BLaER1 (cell line): ENCODE measurements at regions not wholly inside any gene's neighbourhood (a gene's known extent, or its start where the extent isn't known, plus 50 kb on each side); places are given as distances from the start of the nearest gene placed in this dataset.

ENCODE experiments used
- H3K27ac ChIP-seq: shearing (Covaris generic); formaldehyde crosslinking; 2 replicates; pipeline ENCODE4 v1.8.1; 2022
- H3K27me3 ChIP-seq: shearing (Covaris generic); formaldehyde crosslinking; 2 replicates; pipeline ENCODE4 v1.8.1; 2022
- H3K36me3 ChIP-seq: shearing (Covaris generic); formaldehyde crosslinking; 2 replicates; pipeline ENCODE4 v1.8.1; 2022
- H3K4me1 ChIP-seq: shearing (Covaris generic); formaldehyde crosslinking; 2 replicates; pipeline ENCODE4 v1.8.1; 2022
- H3K4me2 ChIP-seq: shearing (Covaris generic); formaldehyde crosslinking; 2 replicates; pipeline ENCODE4 v1.8.1; 2022
- H3K4me3 ChIP-seq: shearing (Covaris generic); formaldehyde crosslinking; 2 replicates; pipeline ENCODE4 v1.8.1; 2022
- H3K9ac ChIP-seq: shearing (Covaris generic); formaldehyde crosslinking; 2 replicates; pipeline ENCODE4 v1.8.1; 2022
- H3K9me3 ChIP-seq: shearing (Covaris generic); formaldehyde crosslinking; 2 replicates; pipeline ENCODE4 v1.8.1; 2022
- H4K20me1 ChIP-seq: shearing (Covaris generic); formaldehyde crosslinking; 2 replicates; pipeline ENCODE4 v1.8.1; 2022
- Cebpa-rat ChIP-seq: shearing (Covaris generic); IDR thresholded peaks from 2 replicates; pipeline ENCODE4 v1.8.1; 2022

GRCh38 chr6:102300350-102300749 is 906.8 kb downstream of the GRIK2 start:
- no peak for TF ChIP-seq Cebpa-rat
- Histone ChIP-seq H3K36me3 (no peaks in the 10 kb centered on the region), H3K9ac (no peak overlapping the region), H3K9me3 (no peaks in the 10 kb centered on the region), H3K4me3 (no peak overlapping the region), H3K4me2 (no peak overlapping the region), H3K4me1 (no peaks in the 10 kb centered on the region), H3K27ac (no peak overlapping the region), H4K20me1 (no peaks in the 10 kb centered on the region), H3K27me3 (no peaks in the 10 kb centered on the region)

GRCh38 chr6:102298051-102298450 is 904.5 kb downstream of the GRIK2 start:
- no peak for TF ChIP-seq Cebpa-rat
- H3K36me3 ChIP-seq, result no peaks in the 10 kb centered on the region

More at GRCh38 chr6:102298051-102298450, 904.5 kb downstream of the GRIK2 start:
- no peak overlapping the region for H3K4me3 ChIP-seq
- no peak overlapping the region for H3K4me2 ChIP-seq
- no peaks in the 10 kb centered on the region for H4K20me1 ChIP-seq
- H3K27ac ChIP-seq, result no peak overlapping the region
- H3K4me1 ChIP-seq, result no peaks in the 10 kb centered on the region
- H3K9ac ChIP-seq, result no peak overlapping the region
- no peaks in the 10 kb centered on the region for H3K27me3 ChIP-seq
- H3K9me3 ChIP-seq, result no peaks in the 10 kb centered on the region
